Brain microvascular endothelial cell (primary cell): ENCODE measurements at regions not wholly inside any gene's neighbourhood (a gene's known extent, or its start where the extent isn't known, plus 50 kb on each side); places are given as distances from the start of the nearest gene placed in this dataset.

ENCODE experiments used
- DNase-seq: peaks from one replicate; pipeline ENCODE4 v3.0.0-alpha.2; 2020
- H3K27ac ChIP-seq: fragments of 250-450 bp; sonication (Bioruptor Pico); 2 replicates; pipeline ENCODE4 v1.5.1; 2020; ENCODE audit warnings: mild to moderate bottlenecking, moderate library complexity
- H3K27me3 ChIP-seq: fragments of 250-450 bp; sonication (Bioruptor Pico); replicated peaks from 2 replicates; pipeline ENCODE4 v1.5.1; 2020; ENCODE audit warnings: mild to moderate bottlenecking
- H3K36me3 ChIP-seq: fragments of 250-450 bp; sonication (Bioruptor Pico); replicated peaks from 2 replicates; pipeline ENCODE4 v1.5.1; 2020; ENCODE audit warnings: mild to moderate bottlenecking
- H3K4me3 ChIP-seq: 2 replicates; pipeline ENCODE4 v1.5.1; 2011; ENCODE audit warnings: low read depth, mild to moderate bottlenecking, control low read depth, low read length, moderate library complexity
- in situ Hi-C: cut with HindIII; loops from 2 replicates; pipeline ENCODE4 v1.10.0; 2017; ENCODE audit warnings: low sequenced_read_pairs, low pct_ligation_motif_present
- TF ChIP-seq, protein P1 (sequence below): IDR thresholded peaks from 2 replicates; pipeline ENCODE4 v1.5.1; 2011; ENCODE audit warnings: low read depth, mild to moderate bottlenecking, moderate library complexity, low read length, control low read depth, inconsistent platforms; ENCODE audit errors: missing control alignments

DNA sequence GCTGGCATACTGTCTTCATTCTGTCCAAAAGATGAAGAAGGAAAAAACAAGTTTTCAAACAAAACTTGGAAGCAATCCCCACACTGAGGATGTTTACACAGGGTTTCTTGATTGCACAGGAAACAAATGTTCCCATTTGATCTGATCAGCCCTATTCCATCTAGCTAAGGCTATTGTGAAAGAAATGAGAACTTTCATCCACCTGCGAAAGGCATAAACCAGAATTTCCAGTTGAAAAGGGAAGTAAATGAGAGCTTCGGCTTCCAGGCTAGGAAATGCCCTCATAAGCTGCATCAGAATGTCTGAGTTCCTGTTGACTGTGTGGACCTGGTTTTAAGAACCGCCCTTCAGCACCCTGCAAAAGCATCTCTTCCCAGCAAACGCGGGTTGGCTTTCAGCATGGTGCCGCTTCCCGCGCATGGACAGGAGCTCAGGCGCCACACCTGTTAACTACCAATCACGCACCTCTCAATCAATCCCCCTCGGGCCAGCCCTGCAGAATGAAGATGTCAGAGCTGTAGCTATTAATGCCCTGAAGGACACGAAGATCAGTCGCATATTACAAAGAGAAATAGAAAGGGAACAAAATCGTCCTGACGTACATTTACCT lies 850.4 kb downstream of the GALR1 start:
- in situ Hi-C loops, result no loop called here
- Histone ChIP-seq H3K4me3 (no peak overlapping the region), H3K27ac (no peak overlapping the region), H3K27me3 (no peaks in the 10 kb centered on the region), H3K36me3 (no peaks in the 10 kb centered on the region)
- TF ChIP-seq, protein P1, sequence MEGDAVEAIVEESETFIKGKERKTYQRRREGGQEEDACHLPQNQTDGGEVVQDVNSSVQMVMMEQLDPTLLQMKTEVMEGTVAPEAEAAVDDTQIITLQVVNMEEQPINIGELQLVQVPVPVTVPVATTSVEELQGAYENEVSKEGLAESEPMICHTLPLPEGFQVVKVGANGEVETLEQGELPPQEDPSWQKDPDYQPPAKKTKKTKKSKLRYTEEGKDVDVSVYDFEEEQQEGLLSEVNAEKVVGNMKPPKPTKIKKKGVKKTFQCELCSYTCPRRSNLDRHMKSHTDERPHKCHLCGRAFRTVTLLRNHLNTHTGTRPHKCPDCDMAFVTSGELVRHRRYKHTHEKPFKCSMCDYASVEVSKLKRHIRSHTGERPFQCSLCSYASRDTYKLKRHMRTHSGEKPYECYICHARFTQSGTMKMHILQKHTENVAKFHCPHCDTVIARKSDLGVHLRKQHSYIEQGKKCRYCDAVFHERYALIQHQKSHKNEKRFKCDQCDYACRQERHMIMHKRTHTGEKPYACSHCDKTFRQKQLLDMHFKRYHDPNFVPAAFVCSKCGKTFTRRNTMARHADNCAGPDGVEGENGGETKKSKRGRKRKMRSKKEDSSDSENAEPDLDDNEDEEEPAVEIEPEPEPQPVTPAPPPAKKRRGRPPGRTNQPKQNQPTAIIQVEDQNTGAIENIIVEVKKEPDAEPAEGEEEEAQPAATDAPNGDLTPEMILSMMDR, result no peak
- DNase-seq, result no peak

DNA sequence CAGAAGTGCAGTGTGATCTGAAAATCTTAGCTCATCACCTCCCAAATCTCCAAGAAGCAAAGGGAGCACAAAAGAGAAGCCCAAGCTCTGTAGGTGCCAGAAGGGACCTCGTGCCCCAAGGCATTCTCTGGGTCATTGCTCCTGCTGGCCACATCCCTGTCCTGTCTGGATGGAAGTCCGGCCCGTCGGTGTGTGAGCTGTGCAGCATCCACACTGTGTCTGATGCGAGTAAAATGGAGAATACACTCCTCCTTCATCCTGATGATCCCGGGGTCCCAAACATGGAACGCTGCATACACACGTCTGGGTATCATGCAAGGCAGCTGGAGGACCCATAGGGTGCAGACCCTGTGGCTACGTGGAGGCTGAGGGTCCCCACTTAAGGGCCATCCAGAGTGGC lies 851.4 kb downstream of the GALR1 start:
- in situ Hi-C loops, result no loop called here
- Histone ChIP-seq H3K36me3 (no peaks in the 10 kb centered on the region), H3K4me3 (no peak overlapping the region), H3K27ac (no peak overlapping the region), H3K27me3 (no peaks in the 10 kb centered on the region)
- DNase-seq, result no peak
- TF ChIP-seq, protein P1, result no peak

DNA sequence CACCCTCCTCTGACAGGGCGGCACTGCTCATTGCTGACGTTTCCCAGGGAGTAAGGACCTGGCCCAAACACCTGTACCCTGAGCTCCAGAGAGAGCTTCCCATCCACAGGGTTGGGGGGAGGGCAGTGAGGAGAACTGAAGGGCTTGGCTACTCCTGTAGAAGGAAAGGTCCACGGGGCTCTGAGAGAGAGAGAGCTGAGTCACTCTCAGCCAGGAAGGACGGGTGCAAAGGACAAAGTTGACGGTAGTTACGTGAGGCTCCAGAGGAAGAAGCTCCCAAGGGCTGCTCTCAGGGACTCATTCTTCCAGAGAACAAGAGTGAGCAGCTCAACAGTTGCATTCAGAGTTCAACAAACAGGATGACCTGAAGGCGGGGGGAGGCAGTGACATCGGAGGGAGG lies 852.5 kb downstream of the GALR1 start:
- in situ Hi-C loops, result no loop called here
- Histone ChIP-seq H3K27ac (no peak overlapping the region), H3K36me3 (no peaks in the 10 kb centered on the region), H3K4me3 (no peak overlapping the region), H3K27me3 (no peaks in the 10 kb centered on the region)
- TF ChIP-seq, protein P1, result no peak
- DNase-seq, result no peak

DNA sequence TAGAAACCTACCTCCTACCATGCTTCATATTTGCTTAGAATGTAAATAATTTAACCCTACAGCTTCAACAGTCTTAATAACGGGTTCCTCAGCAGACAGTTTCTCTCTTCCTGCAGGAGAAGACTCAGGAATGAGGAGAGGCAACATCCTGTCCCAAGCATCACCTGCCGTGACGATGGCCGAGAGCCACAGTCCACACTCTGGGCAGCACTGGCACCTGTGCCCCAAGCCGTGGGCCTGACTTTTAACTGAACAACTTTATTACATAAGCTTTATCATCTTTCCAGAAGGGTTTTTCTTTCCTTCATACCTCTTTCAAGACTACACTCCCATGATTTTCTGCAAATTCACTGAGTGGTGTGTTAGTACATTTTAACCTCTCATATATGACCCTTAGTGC lies 856.0 kb downstream of the GALR1 start:
- no peaks in the 10 kb centered on the region for H3K27me3 ChIP-seq
- no peak overlapping the region for H3K4me3 ChIP-seq
- no peaks in the 10 kb centered on the region for H3K36me3 ChIP-seq
- no peak overlapping the region for H3K27ac ChIP-seq
- in situ Hi-C loops, result no loop called here
- no peak for DNase-seq
- TF ChIP-seq, protein P1, result no peak

DNA sequence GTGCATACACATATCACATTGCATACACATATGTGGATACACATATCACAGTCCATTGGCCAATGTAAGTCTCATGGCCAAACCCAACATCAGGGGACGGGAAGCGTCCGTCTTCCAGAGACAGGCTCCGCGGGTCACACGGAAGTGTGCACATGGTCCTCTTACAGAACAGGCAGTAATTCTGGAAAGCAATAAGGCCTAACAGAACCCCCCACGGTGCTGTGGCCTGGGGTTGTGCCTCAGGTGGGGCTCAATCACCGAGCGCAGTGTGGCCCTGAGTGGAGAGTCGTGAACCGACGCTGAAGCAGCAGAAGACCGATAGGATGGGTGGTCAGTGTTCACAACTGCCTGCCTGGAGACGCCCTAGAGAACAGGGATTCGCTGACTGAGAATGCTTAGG lies 857.3 kb downstream of the GALR1 start:
- no peaks in the 10 kb centered on the region for H3K27me3 ChIP-seq
- H3K27ac ChIP-seq, result no peak overlapping the region
- TF ChIP-seq, protein P1, result no peak
- in situ Hi-C loops, result no loop called here
- DNase-seq, result no peak
- no peak overlapping the region for H3K4me3 ChIP-seq
- no peaks in the 10 kb centered on the region for H3K36me3 ChIP-seq

DNA sequence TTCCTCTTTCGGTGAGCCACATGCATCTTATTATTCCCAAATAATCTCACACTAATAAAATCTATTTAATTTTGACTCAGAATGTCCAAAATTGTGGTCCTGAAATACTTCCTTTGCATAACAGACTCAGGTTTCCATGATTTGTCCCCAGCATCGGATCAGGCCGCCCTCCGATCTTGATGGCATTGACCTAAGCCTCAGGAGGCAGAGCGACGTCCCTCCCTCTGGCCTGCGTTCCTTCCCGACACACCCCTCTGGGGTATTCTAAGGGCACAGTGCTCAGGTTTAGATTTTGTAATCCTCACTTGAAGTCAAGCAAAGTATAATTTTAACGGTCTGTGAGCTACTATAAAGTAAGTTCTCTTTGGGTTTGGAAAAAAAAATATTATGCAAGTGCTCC lies 857.7 kb downstream of the GALR1 start:
- in situ Hi-C loops, result no loop called here
- H3K4me3 ChIP-seq, result no peak overlapping the region
- DNase-seq, result no peak
- H3K36me3 ChIP-seq, result no peaks in the 10 kb centered on the region
- H3K27me3 ChIP-seq, result no peaks in the 10 kb centered on the region
- TF ChIP-seq, protein P1, result no peak
- no peak overlapping the region for H3K27ac ChIP-seq
